Activated CD8-positive, alpha-beta memory T cell treated with anti-CD3 and anti-CD28 coated beads, Interleukin-2, amount 50 U/mL, for 24 hours (primary cell): ENCODE measurements at regions not wholly inside any gene's neighbourhood (a gene's known extent, or its start where the extent isn't known, plus 50 kb on each side); places are given as distances from the start of the nearest gene placed in this dataset.
A peak's percentile ranks its signal among the peaks of the same experiment; 100 is the strongest.
"Not testable (repeated sequence)": the region's sequence is repeated elsewhere in the genome, so short reads cannot be mapped to it uniquely, and the experiment has no call there.

Experiments used
- DNase-seq: peaks from one replicate; pipeline ENCODE4 v3.0.0-alpha.2; 2020; ENCODE audit errors: extremely low read depth

GRCh38 chr2:242070726-242071125 is 201.2 kb downstream of the RTP5 start:
- not testable (repeated sequence) for DNase-seq

- DNase-seq: not testable (repeated sequence)
Measured at GRCh38 chr2:242071377-242071776, 201.8 kb downstream of the RTP5 start.

GRCh38 chr2:242071936-242072335 is 202.4 kb downstream of the RTP5 start:
- not testable (repeated sequence) for DNase-seq

GRCh38 chr2:242075168-242075567 is 205.6 kb downstream of the RTP5 start:
- no peak for DNase-seq

GRCh38 chr2:242075696-242076095 is 206.2 kb downstream of the RTP5 start:
- no peak for DNase-seq

- not testable (repeated sequence) for DNase-seq
Measured at GRCh38 chr2:242076184-242076583, 206.7 kb downstream of the RTP5 start.

GRCh38 chr2:242078426-242078825 is 208.9 kb downstream of the RTP5 start:
- DNase-seq: not testable (repeated sequence)

- DNase-seq: not testable (repeated sequence)
Measured at GRCh38 chr2:242079792-242080191, 210.3 kb downstream of the RTP5 start.

- DNase-seq: not testable (repeated sequence)
Measured at GRCh38 chr2:242080575-242081214, 211.2 kb downstream of the RTP5 start.

- DNase-seq: not testable (repeated sequence)
Measured at GRCh38 chr2:242084034-242084433, 214.5 kb downstream of the RTP5 start.

- not testable (repeated sequence) for DNase-seq
Measured at GRCh38 chr2:242085024-242085674, 215.6 kb downstream of the RTP5 start.

- no peak for DNase-seq
Measured at GRCh38 chr2:242085941-242086621, 216.6 kb downstream of the RTP5 start.

- not testable (repeated sequence) for DNase-seq
Measured at GRCh38 chr2:242088044-242088443, 218.5 kb downstream of the RTP5 start.

- peak; percentile 80 for DNase-seq
Measured at GRCh38 chr2:242088471-242089212, 219.1 kb downstream of the RTP5 start.

GRCh38 chr2:242089213-242089549 is 219.7 kb downstream of the RTP5 start:
- DNase-seq: not testable (repeated sequence)

- DNase-seq: not testable (repeated sequence)
Measured at GRCh38 chr2:242097278-242097677, 227.7 kb downstream of the RTP5 start.

- no peak for DNase-seq
Measured at GRCh38 chr2:242098034-242098433, 228.5 kb downstream of the RTP5 start.

GRCh38 chr2:242098445-242099128 is 229.1 kb downstream of the RTP5 start:
- DNase-seq: no peak

GRCh38 chr2:242103093-242103492 is 233.6 kb downstream of the RTP5 start:
- DNase-seq: not testable (repeated sequence)

- DNase-seq: not testable (repeated sequence)
Measured at GRCh38 chr2:242104202-242104956, 234.8 kb downstream of the RTP5 start.

- not testable (repeated sequence) for DNase-seq
Measured at GRCh38 chr2:242107065-242107464, 237.5 kb downstream of the RTP5 start.
